A673 (cell line): ENCODE measurements at regions not wholly inside any gene's neighbourhood (a gene's known extent, or its start where the extent isn't known, plus 50 kb on each side); places are given as distances from the start of the nearest gene placed in this dataset.

ENCODE experiments used
- CTCF ChIP-seq: fragments of 300-800, 200-600 bp; sonication (generic); conservative IDR thresholded peaks from 2 replicates; pipeline ENCODE4 v1.5.1; 2017; ENCODE audit warnings: low read depth, mild to moderate bottlenecking, antibody characterized with exemption, low read length, moderate library complexity, mixed read lengths
- EZH2 ChIP-seq: fragments of 200-600 bp; sonication (generic); IDR thresholded peaks from 2 replicates; pipeline ENCODE4 v1.6.1; 2017; ENCODE audit warnings: borderline replicate concordance, low read depth, mild to moderate bottlenecking, mixed read lengths, antibody characterized with exemption, low read length; ENCODE audit not compliant: poor library complexity, severe bottlenecking

GRCh38 chr10:7038416-7038815 lies 372.4 kb downstream of the SFMBT2 start:
- TF ChIP-seq CTCF (no peak), EZH2 (no peak)
